SU-DHL-6 (cell line): ENCODE measurements at regions not wholly inside any gene's neighbourhood (a gene's known extent, or its start where the extent isn't known, plus 50 kb on each side); places are given as distances from the start of the nearest gene placed in this dataset.
"Not testable (repeated sequence)": the region's sequence is repeated elsewhere in the genome, so short reads cannot be mapped to it uniquely, and the experiment has no call there.

ENCODE experiments used
- H2AFZ ChIP-seq: fragments of 200-600 bp; sonication (generic); 2 replicates; pipeline ENCODE4 v1.6.1; 2014; ENCODE audit warnings: low read depth, mild to moderate bottlenecking, moderate library complexity, mixed read lengths, antibody characterized with exemption, low read length; ENCODE audit not compliant: severe bottlenecking
- H3F3A ChIP-seq: fragments of 200-600 bp; shearing (Covaris generic); 2 replicates; pipeline ENCODE4 v1.6.0; 2016; ENCODE audit warnings: antibody characterized with exemption, mild to moderate bottlenecking; ENCODE audit not compliant: insufficient read depth
- H3K27ac ChIP-seq: fragments of 200-600 bp; sonication (generic); 2 replicates; pipeline ENCODE4 v1.5.1; 2016; ENCODE audit warnings: low read depth, mild to moderate bottlenecking, low read length, moderate library complexity, mixed read lengths
- H3K27me3 ChIP-seq: fragments of 200-600 bp; sonication (generic), shearing (Covaris generic); 2 replicates; pipeline ENCODE4 v1.6.0; 2014; ENCODE audit warnings: mild to moderate bottlenecking, low read length
- H3K36me3 ChIP-seq: fragments of 200-600 bp; sonication (generic); 2 replicates; pipeline ENCODE4 v1.6.1; 2014; ENCODE audit warnings: mild to moderate bottlenecking, low read length, mixed read lengths
- H3K4me2 ChIP-seq: fragments of 300-600, 200-600 bp; shearing (Covaris generic), sonication (generic); 2 replicates; pipeline ENCODE4 v1.6.0; 2014; ENCODE audit warnings: low read length, low read depth, mild to moderate bottlenecking; ENCODE audit not compliant: poor library complexity, severe bottlenecking
- H3K4me3 ChIP-seq: fragments of 200-600 bp; sonication (generic); 2 replicates; pipeline ENCODE4 v1.5.1; 2014; ENCODE audit warnings: antibody characterized with exemption, low read length, mild to moderate bottlenecking, mixed read lengths; ENCODE audit not compliant: insufficient read depth, poor library complexity, severe bottlenecking
- H3K79me2 ChIP-seq: fragments of 200-600 bp; sonication (generic); 2 replicates; pipeline ENCODE4 v1.6.1; 2014; ENCODE audit warnings: mild to moderate bottlenecking, low read length, moderate library complexity; ENCODE audit not compliant: insufficient read depth
- H3K9ac ChIP-seq: fragments of 200-600 bp; sonication (generic); 2 replicates; pipeline ENCODE4 v1.7.0; 2014; ENCODE audit warnings: mild to moderate bottlenecking, low read length
- H3K9me2 ChIP-seq: fragments of 200-600 bp; sonication (generic); replicated peaks from 2 replicates; pipeline ENCODE4 v1.6.1; 2014; ENCODE audit warnings: low read length; ENCODE audit not compliant: insufficient read depth
- H3K9me3 ChIP-seq: fragments of 200-600 bp; sonication (generic); 2 replicates; pipeline ENCODE4 v1.6.1; 2014; ENCODE audit warnings: low read length, mixed read lengths; ENCODE audit not compliant: insufficient read depth
- H4K20me1 ChIP-seq: fragments of 200-600 bp; sonication (generic); 2 replicates; pipeline ENCODE4 v1.6.1; 2014; ENCODE audit warnings: low read depth, mild to moderate bottlenecking, antibody characterized with exemption, low read length, moderate library complexity, mixed read lengths
- CTCF ChIP-seq: fragments of 200-600 bp; sonication (generic); IDR thresholded peaks from one replicate; pipeline ENCODE4 v1.5.1; 2017; ENCODE audit warnings: antibody characterized with exemption, mild to moderate bottlenecking, low read length, moderate library complexity; ENCODE audit not compliant: insufficient read depth, poor library complexity, severe bottlenecking
- EZH2phosphoT487 ChIP-seq: fragments of 200-600 bp; sonication (generic), shearing (Covaris generic); conservative IDR thresholded peaks from 2 replicates; pipeline ENCODE4 v1.6.1; 2018; ENCODE audit warnings: mild to moderate bottlenecking, antibody characterized with exemption, low read length, moderate library complexity, mixed read lengths

GRCh38 chr2:209260281-209260680, 163.6 kb upstream of the MAP2 start:
- H3K4me2 ChIP-seq: no peak overlapping the region
- no peaks in the 10 kb centered on the region for H4K20me1 ChIP-seq
- H2AFZ ChIP-seq: no peak overlapping the region
- H3K9me3 ChIP-seq: no peaks in the 10 kb centered on the region
- no peaks in the 10 kb centered on the region for H3K27me3 ChIP-seq
- no peak overlapping the region for H3K9ac ChIP-seq
- H3K36me3 ChIP-seq: no peaks in the 10 kb centered on the region
- no peaks in the 10 kb centered on the region for H3K9me2 ChIP-seq
- TF ChIP-seq EZH2phosphoT487 (no peak), CTCF (no peak)
- no peaks in the 10 kb centered on the region for H3K79me2 ChIP-seq
- no peak overlapping the region for H3K4me3 ChIP-seq
- H3K27ac ChIP-seq: no peak overlapping the region
- H3F3A ChIP-seq: no peaks in the 10 kb centered on the region

DNA sequence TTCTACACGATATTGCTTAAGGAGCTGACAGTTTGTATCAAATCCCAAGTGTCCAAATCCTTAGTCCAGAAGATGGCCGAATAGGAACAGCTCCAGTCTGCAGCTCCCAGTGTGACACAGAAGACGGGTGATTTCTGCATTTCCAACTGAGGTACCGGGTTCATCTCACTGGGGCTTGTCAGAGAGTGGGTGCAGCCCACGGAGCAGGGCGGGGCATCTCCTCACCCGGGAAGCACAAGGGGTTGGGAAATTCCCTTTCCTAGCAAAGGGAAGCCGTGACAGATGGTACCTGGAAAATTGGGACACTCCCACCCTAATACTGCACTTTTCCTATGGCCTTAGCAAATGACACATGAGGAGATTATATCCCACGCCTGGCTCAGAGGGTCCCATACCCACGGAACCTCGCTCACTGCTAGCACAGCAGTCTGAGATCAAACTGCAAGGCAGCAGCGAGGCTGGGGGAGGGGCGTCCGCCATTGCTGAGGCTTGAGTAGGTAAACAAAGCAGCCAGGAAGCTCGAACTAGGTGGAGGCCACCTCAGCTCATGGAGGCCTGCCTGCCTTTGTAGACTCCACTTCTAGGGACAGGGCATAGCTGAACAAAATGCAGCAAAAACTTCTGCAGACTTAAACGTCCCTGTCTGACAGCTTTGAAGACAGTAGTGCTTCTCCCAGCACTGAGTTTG, 162.3 kb upstream of the MAP2 start:
- not testable (repeated sequence) for H3K27ac ChIP-seq, H3K79me2 ChIP-seq, H3K9ac ChIP-seq, H3K9me3 ChIP-seq, H3K4me3 ChIP-seq, H3K27me3 ChIP-seq, H2AFZ ChIP-seq, H3F3A ChIP-seq, H3K4me2 ChIP-seq, H3K9me2 ChIP-seq, H4K20me1 ChIP-seq, H3K36me3 ChIP-seq

DNA sequence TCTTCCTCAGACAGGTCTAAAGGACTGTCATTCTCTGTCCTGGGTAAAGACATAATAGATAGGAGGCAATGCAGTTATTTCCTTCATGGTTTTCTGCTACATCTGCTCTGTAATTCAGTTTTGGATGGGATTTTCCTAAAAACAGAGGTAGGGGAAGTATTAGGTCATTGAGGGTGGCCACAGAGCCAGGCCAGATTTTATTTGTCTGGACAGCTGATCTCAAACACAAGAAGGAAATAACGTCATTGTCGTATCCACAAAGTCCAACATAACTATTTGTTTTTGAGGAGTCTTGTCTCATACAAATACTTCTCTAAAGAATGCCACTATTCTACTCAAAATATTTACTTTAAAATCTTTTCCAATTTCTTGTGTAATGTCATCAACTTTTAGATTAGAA, 154.8 kb upstream of the MAP2 start:
- Histone ChIP-seq H3K9ac (no peak overlapping the region), H3K9me2 (no peaks in the 10 kb centered on the region), H3F3A (no peaks in the 10 kb centered on the region), H2AFZ (no peak overlapping the region), H3K9me3 (no peaks in the 10 kb centered on the region), H4K20me1 (no peaks in the 10 kb centered on the region), H3K4me3 (no peak overlapping the region), H3K79me2 (no peaks in the 10 kb centered on the region), H3K4me2 (no peak overlapping the region), H3K36me3 (no peaks in the 10 kb centered on the region), H3K27me3 (no peaks in the 10 kb centered on the region), H3K27ac (no peak overlapping the region)
- TF ChIP-seq CTCF: no peak
- no peak for TF ChIP-seq EZH2phosphoT487

DNA sequence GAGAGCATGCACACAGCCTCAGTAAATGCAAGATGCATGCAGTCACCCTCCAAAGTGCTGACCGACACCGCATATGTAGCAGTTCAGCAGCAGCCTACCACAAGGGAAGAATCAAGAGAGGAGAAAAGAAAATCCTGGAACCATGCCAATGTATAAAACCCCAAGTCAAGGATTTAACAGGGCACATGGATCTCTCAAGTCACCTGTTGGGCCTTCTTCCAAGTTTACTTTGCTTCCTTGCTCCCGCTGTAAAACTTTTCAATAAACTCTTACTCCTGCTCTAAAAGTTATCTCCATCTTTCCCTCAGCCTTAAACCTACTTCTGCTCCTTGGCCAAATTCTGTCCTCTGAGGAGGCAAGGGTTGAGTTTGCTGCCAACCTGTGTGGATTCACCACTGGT, 147.8 kb upstream of the MAP2 start:
- no peak overlapping the region for H3K27ac ChIP-seq
- H3K9me2 ChIP-seq: no peaks in the 10 kb centered on the region
- no peaks in the 10 kb centered on the region for H3K9me3 ChIP-seq
- H2AFZ ChIP-seq: no peak overlapping the region
- no peak overlapping the region for H3K4me2 ChIP-seq
- H4K20me1 ChIP-seq: no peaks in the 10 kb centered on the region
- no peak overlapping the region for H3K9ac ChIP-seq
- no peaks in the 10 kb centered on the region for H3K27me3 ChIP-seq
- H3K79me2 ChIP-seq: no peaks in the 10 kb centered on the region
- no peaks in the 10 kb centered on the region for H3F3A ChIP-seq
- H3K4me3 ChIP-seq: no peak overlapping the region
- H3K36me3 ChIP-seq: no peaks in the 10 kb centered on the region
- TF ChIP-seq EZH2phosphoT487 (no peak), CTCF (no peak)
